IMR-90 (cell line): ENCODE measurements at regions not wholly inside any gene's neighbourhood (a gene's known extent, or its start where the extent isn't known, plus 50 kb on each side); places are given as distances from the start of the nearest gene placed in this dataset.

ENCODE experiments used
- ATAC-seq: fragments of 200-7000 bp; cut with Tn5 transposase; 2 replicates; pipeline ENCODE4 v1.9.1; 2020; ENCODE audit warnings: low read depth, mild to moderate bottlenecking, moderate library complexity
- BruUV-seq: library from RNA; stranded (reverse); fragments of 400-500 nt; replicated peaks from 2 replicates; lab custom pipeline; 2021; lab: Mats Ljungman, UMichigan
- CTCF ChIA-PET: fragments of 300-600 bp; formaldehyde crosslinking; extraction: SDS; loops from one replicate; lab custom pipeline; 2021; ENCODE audit warnings: antibody characterized with exemption; lab: Yijun Ruan, JAX
- POLR2A ChIA-PET: fragments of 300-600 bp; sonication (Branson Sonifier 250); formaldehyde crosslinking; loops from one replicate; lab custom pipeline; 2022; ENCODE audit warnings: antibody characterized with exemption; ENCODE audit not compliant: unreplicated experiment; lab: Charles Lee
- DNase-seq: peaks from one replicate; pipeline ENCODE4 v3.0.0; 2013
- H2AFZ ChIP-seq: replicated peaks from 2 replicates; pipeline ENCODE3; 2013; ENCODE audit warnings: low read length, mild to moderate bottlenecking; ENCODE audit not compliant: poor library complexity
- H2AK5ac ChIP-seq: 2 replicates; pipeline ENCODE4 v1.6.1; 2013; ENCODE audit warnings: low read depth, low read length, inconsistent platforms
- H2AK9ac ChIP-seq: replicated peaks from 2 replicates; pipeline ENCODE3; 2013; ENCODE audit warnings: mild to moderate bottlenecking, low read depth, low read length, moderate library complexity; ENCODE audit not compliant: poor library complexity
- H2BK120ac ChIP-seq: 2 replicates; pipeline ENCODE4 v1.6.1; 2013; ENCODE audit warnings: low read depth, low read length, inconsistent platforms
- H2BK15ac ChIP-seq: 3 replicates; pipeline ENCODE4 v1.6.1; 2013; ENCODE audit warnings: low read depth, low read length, inconsistent platforms
- H2BK20ac ChIP-seq: 2 replicates; pipeline ENCODE4 v1.6.1; 2013; ENCODE audit warnings: low read depth, mild to moderate bottlenecking, inconsistent platforms, low read length, moderate library complexity
- H2BK5ac ChIP-seq: 2 replicates; pipeline ENCODE4 v1.6.1; 2013; ENCODE audit warnings: mild to moderate bottlenecking, low read depth, low read length, inconsistent platforms; ENCODE audit not compliant: poor library complexity, severe bottlenecking
- H3K14ac ChIP-seq: replicated peaks from 2 replicates; pipeline ENCODE4 v1.6.1; 2013; ENCODE audit warnings: low read depth, low read length, inconsistent platforms
- H3K18ac ChIP-seq: 2 replicates; pipeline ENCODE4 v1.6.1; 2013; ENCODE audit warnings: low read depth, low read length, control low read depth
- H3K23ac ChIP-seq: 2 replicates; pipeline ENCODE4 v1.6.1; 2013; ENCODE audit warnings: low read depth, low read length, inconsistent platforms
- H3K27ac ChIP-seq: 2 replicates; pipeline ENCODE4 v1.5.1; 2013; ENCODE audit warnings: mild to moderate bottlenecking, control low read depth, low read length; ENCODE audit not compliant: insufficient read depth
- H3K27me3 ChIP-seq: 2 replicates; pipeline ENCODE4 v1.6.1; 2013; ENCODE audit warnings: low read length; ENCODE audit not compliant: control insufficient read depth, insufficient read depth
- H3K36me3 ChIP-seq: 2 replicates; pipeline ENCODE4 v1.6.1; 2013; ENCODE audit warnings: low read length, mixed read lengths; ENCODE audit not compliant: control insufficient read depth, insufficient read depth
- H3K4ac ChIP-seq: 2 replicates; pipeline ENCODE4 v1.6.1; 2013; ENCODE audit warnings: low read depth, low read length, inconsistent platforms
- H3K4me1 ChIP-seq: 2 replicates; pipeline ENCODE4 v1.6.1; 2013; ENCODE audit warnings: low read length, mixed read lengths; ENCODE audit not compliant: control insufficient read depth, insufficient read depth
- H3K4me2 ChIP-seq: 2 replicates; pipeline ENCODE4 v1.6.1; 2013; ENCODE audit warnings: low read depth, mild to moderate bottlenecking, control low read depth, low read length, moderate library complexity
- H3K4me3 ChIP-seq: 2 replicates; pipeline ENCODE4 v1.5.1; 2013; ENCODE audit warnings: low read depth, mild to moderate bottlenecking, control low read depth, low read length, moderate library complexity; ENCODE audit not compliant: insufficient read depth
- H3K56ac ChIP-seq: 2 replicates; pipeline ENCODE4 v1.6.1; 2013; ENCODE audit warnings: low read length, inconsistent platforms; ENCODE audit not compliant: insufficient read depth; ENCODE audit errors: extremely low read depth
- H3K79me1 ChIP-seq, 2 experiments: 2 replicates each; pipeline ENCODE4 v1.6.1; 2013; ENCODE audit warnings: low read length in 2 of 2, inconsistent platforms in 1 of 2, low read depth in 1 of 2
- H3K9ac ChIP-seq: 2 replicates; pipeline ENCODE4 v1.6.1; 2013; ENCODE audit warnings: low read depth, low read length, control low read depth
- H3K9me1 ChIP-seq: 2 replicates; pipeline ENCODE4 v1.6.1; 2013; ENCODE audit warnings: low read length, inconsistent platforms; ENCODE audit not compliant: insufficient read depth
- H3K9me3 ChIP-seq: 2 replicates; pipeline ENCODE4 v1.6.1; 2013; ENCODE audit warnings: low read length; ENCODE audit not compliant: control insufficient read depth, insufficient read depth
- H4K20me1 ChIP-seq: 2 replicates; pipeline ENCODE4 v1.6.1; 2013; ENCODE audit warnings: low read length, inconsistent platforms; ENCODE audit not compliant: insufficient read depth
- H4K5ac ChIP-seq: 2 replicates; pipeline ENCODE4 v1.6.1; 2013; ENCODE audit warnings: mild to moderate bottlenecking, low read depth, low read length, control low read depth
- H4K8ac ChIP-seq, 2 experiments: 2 replicates each; pipeline ENCODE4 v1.6.1; 2013; ENCODE audit warnings: low read depth in 2 of 2, low read length in 2 of 2, control low read depth in 1 of 2, inconsistent platforms in 1 of 2
- H4K91ac ChIP-seq: 2 replicates; pipeline ENCODE4 v1.6.1; 2013; ENCODE audit warnings: low read depth, low read length, inconsistent platforms; ENCODE audit not compliant: insufficient read depth
- CEBPB ChIP-seq: IDR thresholded peaks from 2 replicates; pipeline ENCODE4 v1.6.1; 2012; ENCODE audit warnings: low read depth, low read length, improper control_type of control experiment
- MAFK ChIP-seq: IDR thresholded peaks from 2 replicates; pipeline ENCODE4 v1.6.1; 2012; ENCODE audit warnings: low read depth, low read length, improper control_type of control experiment
- WGBS, 2 experiments: methylation state at CpG; one replicate each; pipeline versions ENCODE4 v1.1.5 to v1.1.7; 2013; ENCODE audit warnings: missing lambda C conversion rate in 2 of 2; ENCODE audit not compliant: insufficient read length in 1 of 2; ENCODE audit errors: extremely low coverage in 2 of 2; 5-methylcytosine and 5-hydroxymethylcytosine counted together
- dilution Hi-C: fragments of 300-500 bp; cut with HindIII; formaldehyde crosslinking; loops from one replicate; pipeline ENCODE4 v1.14.3; 2018; ENCODE audit warnings: low sequenced_read_pairs; ENCODE audit not compliant: unreplicated experiment
- in situ Hi-C: fragments of 300-500 bp; cut with MboI; formaldehyde crosslinking; loops from 3 replicates; pipeline ENCODE4 v1.14.3; 2019; ENCODE audit warnings: low sequenced_read_pairs, inconsistent platforms, mixed read lengths
- intact Hi-C: fragments of 100-400 bp; cut with micrococcal nuclease; formaldehyde crosslinking; loops from 2 replicates; pipeline ENCODE4 v1.10.0; 2022

DNA sequence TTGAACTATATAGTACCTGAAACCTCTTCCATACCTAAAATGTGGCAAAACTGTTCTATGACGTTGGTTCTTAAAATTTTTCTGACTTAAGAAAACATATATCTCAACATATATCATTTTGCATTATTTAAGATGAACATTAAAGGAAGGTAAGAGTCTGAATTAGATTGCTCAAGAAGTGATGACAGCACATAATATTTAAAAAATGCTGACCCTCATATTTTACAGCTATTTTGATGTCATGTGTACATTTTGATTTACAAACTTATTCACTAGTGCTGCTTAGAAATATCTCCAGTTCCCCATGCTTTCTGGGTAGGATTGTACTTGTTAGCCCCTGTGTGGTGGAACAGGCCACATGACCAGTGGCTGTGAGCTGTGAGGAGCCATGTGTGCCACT is 666.1 kb downstream of the SATB2 start:
- no peak overlapping the region for H2BK15ac ChIP-seq
- H3K56ac ChIP-seq: no peak overlapping the region
- H3K27ac ChIP-seq: no peak overlapping the region
- H2AFZ ChIP-seq: no peak overlapping the region
- no peak overlapping the region for H2BK5ac ChIP-seq
- no peak overlapping the region for H3K14ac ChIP-seq
- H3K4me1 ChIP-seq: no peaks in the 10 kb centered on the region
- in situ Hi-C loops (no loop called here), dilution Hi-C loops (no loop called here), intact Hi-C loops (no loop called here)
- no peaks in the 10 kb centered on the region for H3K36me3 ChIP-seq
- no peak overlapping the region for H3K9ac ChIP-seq
- ATAC-seq (no peak), DNase-seq (no peak)
- no peaks in the 10 kb centered on the region for H3K79me1 ChIP-seq
- no peak overlapping the region for H3K23ac ChIP-seq
- ChIA-PET POLR2A (no interaction called here), CTCF (no interaction called here)
- no peaks in the 10 kb centered on the region for H3K9me1 ChIP-seq
- no peak overlapping the region for H3K4me3 ChIP-seq
- H4K91ac ChIP-seq: no peak overlapping the region
- peak; percentile 56 for TF ChIP-seq MAFK
- no peak for TF ChIP-seq CEBPB
- H3K4ac ChIP-seq: no peak overlapping the region
- no peak overlapping the region for H2BK120ac ChIP-seq
- no CpG with 5 or more reads among the region's 1 CpG for WGBS, 2 experiments
- H3K27me3 ChIP-seq: no peaks in the 10 kb centered on the region
- H2AK5ac ChIP-seq: no peak overlapping the region
- H2AK9ac ChIP-seq: no peak overlapping the region
- H3K4me2 ChIP-seq: no peak overlapping the region
- no peak overlapping the region for H4K5ac ChIP-seq
- no peaks in the 10 kb centered on the region for H4K20me1 ChIP-seq
- H2BK20ac ChIP-seq: no peak overlapping the region
- no TSS peak for BruUV-seq
- H4K8ac ChIP-seq: no peak overlapping the region
- no peak overlapping the region for H3K18ac ChIP-seq
- H3K9me3 ChIP-seq: no peaks in the 10 kb centered on the region
